ENCODE measurements at regions not wholly inside any gene's neighbourhood (a gene's known extent, or its start where the extent isn't known, plus 50 kb on each side); places are given as distances from the start of the nearest gene placed in this dataset.
"Not testable (repeated sequence)": the region's sequence is repeated elsewhere in the genome, so short reads cannot be mapped to it uniquely, and the experiment has no call there.

DNA sequence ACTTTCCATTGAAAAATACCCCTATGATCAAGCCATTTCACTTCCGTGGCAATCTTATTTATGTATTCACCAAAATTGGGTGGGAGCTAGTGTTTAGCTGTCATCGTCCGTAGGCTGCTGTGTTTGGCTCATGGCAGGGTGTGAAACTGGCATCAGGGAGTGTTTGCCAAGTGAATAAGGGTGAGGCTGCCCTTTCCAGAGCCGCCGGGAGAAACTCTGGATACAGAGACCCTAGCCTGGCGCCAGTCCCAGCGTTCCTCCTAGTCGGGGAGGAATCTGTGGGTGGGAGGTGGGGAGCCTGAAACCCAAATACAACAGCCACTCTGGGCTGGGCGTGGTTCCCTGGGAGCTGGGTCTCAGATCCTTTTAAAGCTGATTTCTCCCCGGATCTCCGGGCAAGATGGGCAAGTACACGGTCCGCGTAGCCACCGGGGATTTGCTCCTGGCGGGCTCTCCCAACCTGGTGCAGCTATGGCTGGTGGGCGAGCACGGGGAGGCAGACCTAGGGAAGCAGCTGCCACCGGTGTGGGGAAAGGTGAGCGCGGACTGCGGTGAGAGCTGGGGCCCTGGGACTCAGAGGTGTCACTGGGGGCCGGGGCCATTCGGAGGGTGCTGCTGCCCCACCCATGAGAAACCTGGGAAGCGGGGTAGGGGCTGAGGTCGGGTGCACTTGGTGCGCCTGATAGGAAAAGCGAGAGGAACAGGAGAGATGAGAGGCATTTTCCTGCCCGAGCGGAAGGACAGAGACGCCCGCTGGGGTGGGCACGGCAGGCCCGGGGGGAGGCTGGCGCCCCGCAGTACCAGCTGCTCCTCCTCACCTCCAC lies 62.1 kb upstream of the TEKT1 start:
- DNase-seq, result peak; percentile 51

DNA sequence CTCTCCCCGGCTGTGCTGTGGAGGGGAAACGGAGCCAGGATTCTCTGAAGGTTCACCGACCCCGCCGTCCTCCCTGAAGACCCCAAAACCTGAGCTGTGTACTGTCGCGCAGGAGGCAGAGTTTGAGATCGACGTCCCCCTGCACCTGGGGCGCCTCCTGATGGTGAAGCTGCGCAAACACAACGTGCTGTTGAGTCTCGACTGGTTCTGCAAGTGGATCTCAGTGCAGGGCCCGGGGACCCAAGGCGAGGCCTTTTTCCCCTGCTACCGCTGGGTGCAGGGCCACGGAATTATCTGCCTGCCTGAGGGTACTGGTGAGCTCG lies 62.6 kb upstream of the TEKT1 start:
- peak; percentile 62 for DNase-seq

- DNase-seq, result no peak
These were observed 69.6 kb upstream of the TEKT1 start for GRCh38 chr17:6901086-6901485.

DNA sequence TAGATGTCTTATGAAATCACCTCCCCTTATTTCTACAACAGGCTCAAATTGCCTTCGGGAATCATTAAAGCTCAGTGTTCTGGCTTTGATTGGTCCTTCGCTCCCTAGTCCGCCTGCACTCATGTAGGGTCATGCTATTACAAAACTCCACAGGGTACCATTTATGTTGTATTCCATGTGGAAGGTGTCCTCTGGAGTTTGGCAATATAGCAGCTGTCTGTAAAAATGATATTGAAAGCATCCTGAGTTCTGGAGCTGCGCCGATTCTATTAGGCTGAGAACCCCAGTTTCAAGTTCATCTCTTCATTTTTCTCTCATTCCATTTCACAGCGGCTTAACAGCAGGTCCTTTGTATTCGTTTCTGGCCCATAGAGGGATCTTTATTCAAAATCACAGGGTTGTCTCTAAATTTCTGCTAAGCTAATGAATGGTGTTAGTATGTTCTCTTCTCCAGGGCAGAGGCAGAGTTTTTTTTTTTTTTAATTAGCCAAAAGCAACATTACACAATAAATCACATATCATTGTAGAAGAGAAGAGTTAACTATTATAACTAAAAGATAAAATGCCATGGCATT lies 71.9 kb upstream of the TEKT1 start:
- no peak for DNase-seq

GRCh38 chr17:6908807-6909206 lies 77.3 kb upstream of the TEKT1 start:
- no peak for DNase-seq

- DNase-seq, result no peak
These were observed 79.6 kb upstream of the TEKT1 start for GRCh38 chr17:6910987-6911603.

- DNase-seq, result no peak
These were observed 80.9 kb upstream of the TEKT1 start for GRCh38 chr17:6912110-6913051.

- peak; percentile 78 for DNase-seq
These were observed 82.0 kb upstream of the ALOX12 start for GRCh38 chr17:6913608-6914443.

- DNase-seq, result no peak
These were observed 81.1 kb upstream of the ALOX12 start for GRCh38 chr17:6914711-6915110.

- DNase-seq, result no peak
These were observed 80.2 kb upstream of the ALOX12 start for GRCh38 chr17:6915620-6916019.

DNA sequence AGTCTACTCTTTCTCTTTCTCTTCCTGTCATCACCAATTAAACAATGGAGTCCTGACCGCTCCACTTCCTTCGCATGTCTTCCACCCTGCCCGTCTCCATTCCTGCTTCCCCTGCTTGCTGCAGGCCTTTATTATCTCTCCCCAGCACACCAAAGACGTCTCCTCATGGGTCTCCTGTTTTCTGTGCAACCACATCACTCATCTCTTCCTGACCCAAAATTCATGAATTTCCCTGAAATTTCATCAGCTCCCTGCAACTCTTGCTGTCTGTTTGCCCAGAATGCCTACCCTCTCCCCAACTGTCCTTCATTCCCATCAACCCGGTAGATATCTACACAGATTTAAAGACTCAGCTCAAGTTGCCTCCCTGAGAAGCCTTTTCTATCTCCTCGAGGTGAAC lies 76.7 kb upstream of the ALOX12 start:
- DNase-seq, result peak; percentile 18

GRCh38 chr17:6923385-6923784 lies 72.5 kb upstream of the ALOX12 start:
- no peak for DNase-seq

- no peak for DNase-seq
These were observed 71.6 kb upstream of the ALOX12 start for GRCh38 chr17:6924208-6924607.

DNA sequence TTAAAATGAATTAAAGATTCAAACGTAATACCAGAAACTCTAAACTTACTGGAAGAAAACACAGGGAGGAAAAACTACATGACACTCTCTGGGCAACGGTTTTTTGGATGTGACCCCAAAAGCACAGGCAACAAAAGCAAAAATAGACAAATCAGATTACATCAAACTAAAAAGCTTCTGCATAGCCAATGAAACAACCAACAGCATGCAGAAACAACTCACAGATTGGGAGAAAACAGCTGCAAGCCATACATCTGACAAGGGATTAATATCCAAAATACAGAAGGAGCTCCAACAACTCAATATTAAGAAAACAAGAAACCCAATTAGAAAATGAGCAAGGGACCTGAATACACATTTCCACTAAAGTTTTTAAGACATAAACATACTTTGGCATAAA lies 69.2 kb upstream of the ALOX12 start:
- DNase-seq, result no peak

DNA sequence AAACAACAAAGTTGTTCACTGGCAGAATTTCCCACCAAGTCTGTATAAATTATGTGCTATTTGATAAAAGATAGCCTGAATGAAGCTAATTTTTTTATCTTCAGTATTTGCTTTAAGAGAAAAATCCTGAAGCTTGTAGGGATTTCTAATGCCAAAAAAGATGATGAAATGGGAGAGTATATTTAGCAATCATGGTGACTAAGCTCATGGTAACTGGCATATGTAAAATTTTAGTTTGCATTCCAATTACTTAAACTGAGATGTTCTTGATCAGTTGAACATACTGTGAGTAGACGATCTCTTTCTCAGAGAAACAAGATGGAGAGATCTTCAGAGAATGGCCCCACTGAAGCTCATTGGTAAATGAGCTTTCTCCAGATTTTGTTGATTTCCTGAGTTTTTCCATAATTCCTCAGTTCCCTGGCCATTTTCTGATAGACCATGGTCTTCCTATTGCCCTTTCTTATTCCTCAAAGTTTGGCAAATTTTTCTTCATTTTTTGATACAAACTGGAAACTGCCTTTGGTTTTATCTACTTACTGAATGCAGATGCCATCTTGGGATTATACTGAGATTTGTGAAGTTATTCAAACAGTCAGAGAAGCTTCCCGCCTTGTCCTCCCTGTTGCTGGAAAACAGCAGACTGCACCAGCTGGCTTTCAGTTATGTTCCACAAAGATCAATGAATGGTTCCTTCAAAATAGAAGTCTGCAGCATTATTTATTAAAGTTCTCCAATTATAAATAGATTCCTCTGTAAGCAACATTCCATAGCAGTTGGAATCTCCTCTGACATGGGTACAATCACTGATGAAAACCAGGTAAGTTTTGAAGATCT lies 68.3 kb upstream of the ALOX12 start:
- no peak for DNase-seq

GRCh38 chr17:6928193-6928592 lies 67.7 kb upstream of the ALOX12 start:
- no peak for DNase-seq

DNA sequence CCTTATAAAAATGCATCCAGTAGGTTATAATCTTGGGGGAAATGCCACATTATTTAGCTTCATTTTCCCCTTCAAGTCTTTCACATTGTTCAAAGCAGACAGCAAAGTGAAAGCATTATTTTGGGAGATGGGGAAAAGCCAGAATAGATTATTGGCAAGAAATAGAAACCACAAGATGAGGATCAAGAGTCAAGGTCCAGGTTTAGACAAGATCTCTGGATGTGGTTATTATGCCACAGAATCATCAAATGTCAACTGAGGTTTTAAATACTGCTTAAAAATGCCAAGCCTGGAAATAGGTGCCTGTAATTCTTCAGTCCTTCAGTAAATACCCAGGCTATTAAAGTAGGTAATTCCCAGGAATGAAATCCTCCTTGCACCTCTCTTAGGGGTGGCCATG lies 65.1 kb upstream of the ALOX12 start:
- DNase-seq, result no peak

DNA sequence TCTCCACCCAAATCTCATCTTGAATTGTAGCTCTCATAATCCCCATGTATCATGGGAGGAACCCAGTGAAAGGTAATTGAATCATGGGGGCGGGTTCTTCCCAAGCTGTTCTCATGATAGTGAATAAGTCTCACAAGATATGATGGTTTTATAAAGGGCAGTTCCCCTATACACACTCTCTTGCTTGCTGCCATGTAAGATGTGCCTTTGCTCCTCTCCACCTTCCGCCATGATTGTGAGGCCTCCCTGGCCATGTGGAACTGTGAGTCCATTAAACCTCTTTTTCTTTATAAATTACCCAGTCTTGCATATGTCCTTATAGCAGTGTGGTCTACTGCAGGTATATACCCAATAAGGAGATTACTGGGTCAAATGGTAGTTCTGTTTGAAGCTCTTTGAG lies 61.3 kb upstream of the ALOX12 start:
- not testable (repeated sequence) for DNase-seq

GRCh38 chr17:6936370-6937028 lies 59.4 kb upstream of the ALOX12 start:
- no peak for DNase-seq

DNA sequence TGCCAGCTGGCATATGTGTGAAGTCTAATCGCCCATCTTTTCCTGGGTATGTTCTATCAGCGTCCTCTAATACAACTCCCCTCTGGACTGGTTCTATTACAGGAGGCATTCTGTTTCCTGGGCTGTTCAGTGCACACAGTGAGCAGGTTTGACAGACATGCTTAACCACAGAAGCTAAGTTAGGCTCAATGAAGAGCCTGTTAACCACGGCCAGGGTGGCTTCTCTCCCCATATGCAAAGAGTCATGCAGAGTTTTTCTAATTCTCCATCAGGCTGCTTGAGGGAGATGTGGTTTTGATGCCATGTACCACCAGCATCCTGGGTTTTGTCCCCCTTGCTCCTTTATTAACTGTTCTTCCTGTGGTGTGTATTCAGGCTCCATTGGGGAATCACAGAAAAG lies 57.2 kb upstream of the ALOX12 start:
- DNase-seq, result no peak

GRCh38 chr17:6940186-6940649 lies 55.6 kb upstream of the ALOX12 start:
- no peak for DNase-seq
